DLD1 (cell line): ENCODE measurements at regions not wholly inside any gene's neighbourhood (a gene's known extent, or its start where the extent isn't known, plus 50 kb on each side); places are given as distances from the start of the nearest gene placed in this dataset.

Source experiments
- in situ Hi-C: cut with HindIII; loops from 2 replicates; pipeline ENCODE4 v1.10.0; 2017; ENCODE audit warnings: low sequenced_read_pairs

DNA sequence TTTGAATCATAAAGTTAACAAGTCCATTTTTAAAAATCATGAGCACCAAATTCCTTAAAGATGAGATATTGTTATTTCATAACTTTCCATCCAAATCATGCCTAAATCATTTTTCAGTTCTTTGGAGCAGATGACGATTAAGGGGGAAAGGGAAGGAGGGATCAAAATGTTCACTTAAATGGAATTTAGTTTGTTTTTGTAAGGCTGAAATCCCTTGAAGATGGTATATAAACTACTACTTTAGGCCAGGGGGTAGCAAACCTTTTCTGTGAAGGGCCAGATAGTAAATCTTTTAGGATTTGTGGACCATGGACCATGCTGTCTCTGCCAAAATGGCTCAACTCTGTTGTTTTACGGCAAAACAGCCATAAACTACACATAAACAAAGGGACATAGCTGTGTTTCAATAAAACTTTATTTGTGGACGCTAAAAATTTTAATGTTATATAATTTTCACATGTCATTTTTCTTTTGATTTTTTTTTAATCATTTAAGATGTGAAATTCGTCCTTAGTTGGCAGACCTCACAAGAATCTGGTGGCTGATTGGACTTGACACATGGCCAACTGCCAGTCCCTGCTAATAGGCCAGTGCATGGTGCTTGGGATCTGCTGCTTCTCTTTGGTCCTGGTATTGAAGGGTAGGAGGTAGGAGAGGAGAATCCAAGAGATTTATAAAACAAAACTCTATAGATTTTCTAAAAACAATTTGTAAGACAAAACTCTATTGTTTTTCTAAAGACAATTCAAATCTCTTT lies 52.0 kb upstream of the RTN4 start:
- in situ Hi-C loops = no loop called here

DNA sequence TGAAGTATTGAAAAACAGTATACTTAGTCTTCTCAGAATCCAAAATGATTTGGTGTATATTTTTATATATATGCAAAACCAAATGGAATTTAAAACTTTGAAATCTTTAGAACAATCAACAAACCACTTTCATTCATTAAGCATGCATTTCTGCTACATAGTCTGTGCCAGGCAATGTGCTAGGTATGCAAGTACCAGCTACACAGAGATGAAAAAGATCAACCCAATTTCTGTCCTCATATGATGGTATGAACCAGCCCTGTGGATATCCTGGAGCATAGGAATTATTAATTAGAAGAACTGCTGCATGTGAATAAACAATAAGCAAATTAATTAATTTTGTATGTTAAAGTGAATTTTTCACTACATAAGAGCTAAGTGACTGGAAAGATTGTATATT lies 51.2 kb upstream of the RTN4 start:
- in situ Hi-C loops = no loop called here

DNA sequence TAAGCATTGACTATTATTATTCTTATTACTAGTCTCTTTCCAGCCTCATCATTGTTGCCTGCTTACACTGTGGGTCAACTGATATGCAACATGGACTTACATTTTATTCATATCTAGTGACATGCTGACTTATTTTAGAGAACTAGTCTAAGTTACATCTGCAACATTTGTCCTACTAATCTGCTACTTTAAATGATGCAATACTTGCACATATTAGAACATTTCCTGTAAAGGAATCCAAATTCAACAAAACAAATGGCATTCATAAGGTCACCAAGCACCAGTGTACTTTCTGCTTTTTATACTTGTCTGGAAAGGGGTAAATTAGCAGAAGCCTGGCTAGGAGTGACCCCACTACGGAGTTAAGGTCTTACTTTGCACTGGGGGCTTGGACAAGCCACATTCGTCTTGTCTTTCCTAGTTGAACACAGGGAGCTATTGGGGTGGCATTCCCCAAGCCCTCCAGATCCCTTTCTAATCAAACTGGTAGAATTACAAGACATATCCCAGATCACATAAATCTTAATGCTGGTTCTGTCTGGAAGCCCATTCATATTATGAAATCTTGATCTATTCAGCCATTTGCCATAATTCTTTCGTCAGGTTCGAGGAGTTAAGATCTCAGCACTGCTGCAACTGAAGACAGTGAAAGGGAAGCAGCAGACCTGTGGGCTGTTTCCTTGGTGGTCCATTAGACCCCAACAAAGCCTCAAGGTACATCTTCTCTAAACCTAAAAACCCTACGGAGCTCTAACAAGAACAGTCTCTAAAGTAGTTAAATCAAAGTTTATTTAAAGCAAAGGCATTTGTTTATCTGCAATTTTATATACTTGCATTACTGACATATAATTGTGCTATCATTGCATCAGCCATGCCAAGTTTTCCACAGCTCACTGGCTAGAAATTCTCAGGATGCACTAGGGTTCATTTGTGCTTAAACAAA lies 49.9 kb upstream of the RTN4 start:
- in situ Hi-C loops = loop anchor here (10.0 kb wide), 1 partner anchor 85 kb away; no protein-coding TSS in a partner anchor
